B cell (primary cell): ENCODE measurements at regions not wholly inside any gene's neighbourhood (a gene's known extent, or its start where the extent isn't known, plus 50 kb on each side); places are given as distances from the start of the nearest gene placed in this dataset.

Experiments
- ATAC-seq: fragments of 200-7000 bp; cut with Tn5 transposase; one replicate; pipeline ENCODE4 v1.10.0; 2021; ENCODE audit warnings: low read depth, mild to moderate bottlenecking, moderate number of reproducible peaks, moderate library complexity
- CTCF ChIA-PET: fragments of 350-600 bp; sonication (Branson Sonifier 250); formaldehyde crosslinking; loops from one replicate; lab custom pipeline; 2021; ENCODE audit warnings: antibody characterized with exemption, inconsistent platforms; lab: Charles Lee
- POLR2A ChIA-PET: fragments of 350-600 bp; sonication (Branson Sonifier 250); formaldehyde crosslinking; loops from one replicate; lab custom pipeline; 2021; ENCODE audit warnings: antibody characterized with exemption; lab: Charles Lee
- DNase-seq: peaks from one replicate; pipeline ENCODE4 v3.0.0; 2013
- H2AFZ ChIP-seq: 2 replicates; pipeline ENCODE4 v1.6.1; 2012; ENCODE audit warnings: mild to moderate bottlenecking, low read depth, low read length; ENCODE audit not compliant: insufficient read depth, poor library complexity, severe bottlenecking
- H3K27ac ChIP-seq, 2 donors: 1 replicate in 1 of 2; 2 replicates in 1 of 2; pipeline ENCODE4 v1.5.1; 2012 to 2013; ENCODE audit warnings: low read length in 2 of 2, mild to moderate bottlenecking in 2 of 2, moderate library complexity in 1 of 2
- H3K27me3 ChIP-seq, 4 experiments: fragments of 200-600 bp in 1 of 4; sonication (generic) in 1 of 4; replicated peaks in 1 of 4; 1 replicate in 2 of 4; 2 replicates in 2 of 4; pipeline versions ENCODE4 v1.6.1 to v1.7.0; 2013 to 2016; ENCODE audit warnings: low read length in 3 of 4, mild to moderate bottlenecking in 2 of 4, mixed read lengths in 1 of 4, moderate library complexity in 1 of 4; ENCODE audit not compliant: insufficient read depth in 4 of 4, control insufficient read depth in 3 of 4; ENCODE audit errors: control extremely low read depth in 1 of 4
- H3K36me3 ChIP-seq, 2 experiments: replicated peaks in 1 of 2; 1 replicate in 1 of 2; 2 replicates in 1 of 2; pipeline versions ENCODE4 v1.6.1 to v1.7.1; 2013; ENCODE audit warnings: low read length in 1 of 2; ENCODE audit not compliant: insufficient read depth in 2 of 2, control insufficient read depth in 1 of 2; ENCODE audit errors: control extremely low read depth in 1 of 2, extremely low read depth in 1 of 2
- H3K4me1 ChIP-seq, 2 donors: fragments of 200-600 bp in 1 of 2; sonication (generic) in 1 of 2; 1 replicate in 1 of 2; 2 replicates in 1 of 2; pipeline versions ENCODE4 v1.5.1 to v1.6.1; 2013 to 2017; ENCODE audit warnings: low read length in 2 of 2; ENCODE audit not compliant: control insufficient read depth in 2 of 2, insufficient read depth in 2 of 2
- H3K4me2 ChIP-seq: replicated peaks from 2 replicates; pipeline ENCODE3; 2012; ENCODE audit warnings: mild to moderate bottlenecking, low read depth, low read length; ENCODE audit not compliant: poor library complexity, severe bottlenecking
- H3K4me3 ChIP-seq, 5 experiments: fragments of 200-600 bp in 1 of 5; sonication (generic) in 1 of 5; 1 replicate in 3 of 5; 2 replicates in 2 of 5; pipeline versions ENCODE4 v1.5.1 to v1.7.0; 2011 to 2016; ENCODE audit warnings: low read length in 4 of 5, mild to moderate bottlenecking in 4 of 5, low read depth in 2 of 5, control low read depth in 1 of 5, moderate library complexity in 1 of 5; ENCODE audit not compliant: insufficient read depth in 1 of 5; ENCODE audit errors: control extremely low read depth in 1 of 5, extremely low read depth in 1 of 5
- H3K79me2 ChIP-seq: fragments of 200-600 bp; sonication (generic); one replicate; pipeline ENCODE4 v1.6.0; 2016; ENCODE audit warnings: low read length; ENCODE audit not compliant: control insufficient read depth, insufficient read depth
- H3K9ac ChIP-seq: fragments of 200-600 bp; sonication (generic); 2 replicates; pipeline ENCODE4 v1.6.1; 2017; ENCODE audit warnings: mild to moderate bottlenecking, low read length, moderate library complexity
- H3K9me3 ChIP-seq, 3 donors: one replicate each; pipeline versions ENCODE4 v1.6.1 to v1.7.1; 2013; ENCODE audit warnings: low read length in 2 of 3; ENCODE audit not compliant: control insufficient read depth in 2 of 3, insufficient read depth in 1 of 3; ENCODE audit errors: control extremely low read depth in 1 of 3
- H4K20me1 ChIP-seq: 2 replicates; pipeline ENCODE4 v1.6.0; 2012; ENCODE audit warnings: mild to moderate bottlenecking, low read length; ENCODE audit not compliant: insufficient read depth, control insufficient read depth, poor library complexity, severe bottlenecking
- H3K27ac Mint-ChIP-seq: one replicate; pipeline ENCODE4 v1.8.0; 2021; ENCODE audit warnings: mixed read lengths
- H3K27me3 Mint-ChIP-seq: one replicate; pipeline ENCODE4 v1.8.0; 2021; ENCODE audit warnings: mixed read lengths
- H3K4me1 Mint-ChIP-seq: one replicate; pipeline ENCODE4 v1.8.0; 2021; ENCODE audit warnings: mixed read lengths
- H3K4me3 Mint-ChIP-seq: one replicate; pipeline ENCODE4 v1.8.0; 2021; ENCODE audit warnings: mixed read lengths
- H3K9me3 Mint-ChIP-seq: one replicate; pipeline ENCODE4 v1.8.0; 2022; ENCODE audit warnings: mixed read lengths; ENCODE audit not compliant: insufficient read depth
- EZH2 ChIP-seq: IDR thresholded peaks from 2 replicates; pipeline ENCODE4 v1.6.1; 2012; ENCODE audit warnings: borderline replicate concordance, low read depth, mild to moderate bottlenecking, moderate library complexity, low read length; ENCODE audit not compliant: insufficient read depth, poor library complexity, severe bottlenecking
- WGBS: methylation state at CpG from one replicate; pipeline ENCODE4 v1.1.5; 2013; ENCODE audit warnings: missing lambda C conversion rate; ENCODE audit not compliant: insufficient coverage; 5-methylcytosine and 5-hydroxymethylcytosine counted together
- intact Hi-C: fragments of 100-400 bp; cut with micrococcal nuclease; formaldehyde crosslinking; loops from one replicate; pipeline ENCODE4 v1.10.0; 2022
- TF ChIP-seq, protein P1 (sequence below): fragments of 200-600 bp; IDR thresholded peaks from one replicate; pipeline ENCODE4 v1.8.0; 2022; ENCODE audit warnings: antibody characterized with exemption, mild to moderate bottlenecking

DNA sequence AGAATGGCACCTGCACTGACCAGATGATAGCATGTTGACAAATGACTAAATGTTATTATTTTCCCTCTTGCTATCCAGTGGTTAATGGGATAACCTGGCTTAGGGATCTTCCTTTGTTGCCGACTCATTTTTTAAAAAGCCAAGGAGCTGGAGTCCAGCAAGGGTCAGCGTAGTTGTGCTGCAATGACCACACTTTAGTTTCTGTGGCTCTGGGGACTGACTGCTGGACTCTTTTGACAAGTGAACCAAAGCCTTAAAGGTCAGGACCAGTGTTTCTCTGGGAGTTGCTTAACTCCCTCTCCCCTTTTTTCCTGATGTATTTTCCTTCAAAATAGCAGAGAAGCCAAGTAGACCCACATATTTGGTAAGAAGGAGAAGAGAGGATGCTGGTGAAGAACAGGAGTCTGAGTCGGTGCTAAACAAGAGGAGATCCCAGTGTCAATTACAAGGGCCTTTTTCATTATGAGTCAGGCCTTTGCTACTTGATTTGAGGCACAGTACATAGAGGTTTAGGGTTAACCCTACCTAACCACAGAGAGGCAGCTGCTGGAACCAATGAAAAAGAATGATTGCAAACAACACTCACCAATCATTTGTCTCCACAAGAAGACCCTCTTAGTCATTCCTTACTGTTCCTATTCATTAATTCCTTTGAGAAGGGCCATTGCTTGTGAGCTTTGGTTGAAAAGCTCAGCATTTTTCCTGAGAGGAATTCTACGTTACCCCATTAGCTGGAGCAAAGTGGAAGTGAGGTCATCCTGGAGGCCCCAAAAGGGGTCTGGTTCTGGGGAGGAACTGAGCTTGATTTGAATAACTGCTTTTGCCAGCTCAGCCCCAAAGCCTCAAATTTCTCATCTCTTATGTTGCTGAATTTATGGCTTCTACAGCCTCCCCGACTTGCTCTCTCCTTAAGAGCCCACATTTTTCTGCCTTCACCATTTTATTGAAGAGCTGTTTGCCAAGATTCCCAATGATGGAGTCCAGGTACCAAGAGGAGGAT is 137.6 kb upstream of the HNMT start:
- Histone ChIP-seq H3K4me1 (no peaks in the 10 kb centered on the region), H3K27ac (no peak overlapping the region), H2AFZ (no peak overlapping the region), H3K9ac (no peak overlapping the region), H3K27me3 (no peaks in the 10 kb centered on the region), H3K36me3 (no peaks in the 10 kb centered on the region), H3K9me3 (no peaks in the 10 kb centered on the region), H4K20me1 (no peaks in the 10 kb centered on the region), H3K4me3 (no peak overlapping the region), H3K4me2 (no peak overlapping the region), H3K79me2 (no peaks in the 10 kb centered on the region)
- intact Hi-C loops = no loop called here
- TF ChIP-seq, protein P1, sequence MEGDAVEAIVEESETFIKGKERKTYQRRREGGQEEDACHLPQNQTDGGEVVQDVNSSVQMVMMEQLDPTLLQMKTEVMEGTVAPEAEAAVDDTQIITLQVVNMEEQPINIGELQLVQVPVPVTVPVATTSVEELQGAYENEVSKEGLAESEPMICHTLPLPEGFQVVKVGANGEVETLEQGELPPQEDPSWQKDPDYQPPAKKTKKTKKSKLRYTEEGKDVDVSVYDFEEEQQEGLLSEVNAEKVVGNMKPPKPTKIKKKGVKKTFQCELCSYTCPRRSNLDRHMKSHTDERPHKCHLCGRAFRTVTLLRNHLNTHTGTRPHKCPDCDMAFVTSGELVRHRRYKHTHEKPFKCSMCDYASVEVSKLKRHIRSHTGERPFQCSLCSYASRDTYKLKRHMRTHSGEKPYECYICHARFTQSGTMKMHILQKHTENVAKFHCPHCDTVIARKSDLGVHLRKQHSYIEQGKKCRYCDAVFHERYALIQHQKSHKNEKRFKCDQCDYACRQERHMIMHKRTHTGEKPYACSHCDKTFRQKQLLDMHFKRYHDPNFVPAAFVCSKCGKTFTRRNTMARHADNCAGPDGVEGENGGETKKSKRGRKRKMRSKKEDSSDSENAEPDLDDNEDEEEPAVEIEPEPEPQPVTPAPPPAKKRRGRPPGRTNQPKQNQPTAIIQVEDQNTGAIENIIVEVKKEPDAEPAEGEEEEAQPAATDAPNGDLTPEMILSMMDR = no peak
- TF ChIP-seq EZH2 = no peak
- no peak for DNase-seq
- no peak for ATAC-seq
- CTCF ChIA-PET = interaction anchor here (0.7 kb wide), 1 partner anchor 960 kb away, joined by 3 read pairs; no protein-coding TSS in a partner anchor
- WGBS = 87% methylated on average over 3 of the region's 5 CpGs
- POLR2A ChIA-PET = no interaction called here
- H3K4me1 Mint-ChIP-seq = no peaks in the 10 kb centered on the region
- H3K9me3 Mint-ChIP-seq = no peaks in the 10 kb centered on the region
- H3K4me3 Mint-ChIP-seq = no peak overlapping the region
- H3K27me3 Mint-ChIP-seq = peaks cover 4% of the 10 kb centered on the region
- no peak overlapping the region for H3K27ac Mint-ChIP-seq

DNA sequence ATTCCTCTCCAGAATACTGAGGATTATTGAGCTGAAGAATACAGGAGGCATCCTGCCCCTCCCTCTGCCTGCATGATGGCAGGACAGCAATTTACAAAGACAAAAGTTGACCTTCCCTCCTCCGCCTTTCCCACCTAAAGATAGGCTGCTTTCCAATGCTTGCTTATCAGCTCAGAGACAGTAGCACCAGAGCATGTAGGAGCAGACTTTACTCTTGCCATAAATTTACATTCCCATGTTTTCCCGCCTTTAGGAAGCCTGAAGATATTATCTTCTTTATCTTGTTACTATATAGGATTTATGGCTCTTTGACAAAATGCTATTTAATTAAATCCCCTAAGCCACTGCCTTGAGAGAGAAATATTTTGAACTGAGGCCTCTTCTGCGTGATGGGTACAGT is 135.6 kb upstream of the HNMT start:
- H2AFZ ChIP-seq = no peak overlapping the region
- no peaks in the 10 kb centered on the region for H3K4me1 Mint-ChIP-seq
- intact Hi-C loops = no loop called here
- H3K4me3 Mint-ChIP-seq = no peak overlapping the region
- no peaks in the 10 kb centered on the region for H3K27me3 ChIP-seq
- no peaks in the 10 kb centered on the region for H3K4me1 ChIP-seq
- CTCF ChIA-PET = interaction anchor here (0.9 to 1.6 kb wide), 2 partner anchors 9 to 1432 kb away, joined by 3 to 5 read pairs; no protein-coding TSS in a partner anchor
- POLR2A ChIA-PET = no interaction called here
- no peak for DNase-seq
- H3K27ac Mint-ChIP-seq = no peak overlapping the region
- no peak overlapping the region for H3K4me2 ChIP-seq
- no peak overlapping the region for H3K9ac ChIP-seq
- ATAC-seq = no peak
- no peak overlapping the region for H3K4me3 ChIP-seq
- no peaks in the 10 kb centered on the region for H3K9me3 Mint-ChIP-seq
- no peaks in the 10 kb centered on the region for H3K79me2 ChIP-seq
- no peaks in the 10 kb centered on the region for H4K20me1 ChIP-seq
- peaks cover 7% of the 10 kb centered on the region for H3K27me3 Mint-ChIP-seq
- no peak overlapping the region for H3K27ac ChIP-seq
- WGBS = 80% methylated on average over 1 of the region's 3 CpGs
- no peaks in the 10 kb centered on the region for H3K36me3 ChIP-seq
- TF ChIP-seq EZH2 = no peak
- TF ChIP-seq, protein P1 = no peak
- H3K9me3 ChIP-seq = no peaks in the 10 kb centered on the region
